ENCODE measurements at regions not wholly inside any gene's neighbourhood (a gene's known extent, or its start where the extent isn't known, plus 50 kb on each side); places are given as distances from the start of the nearest gene placed in this dataset.
A peak's percentile ranks its signal among the peaks of the same experiment; 100 is the strongest.

- Histone ChIP-seq H2BK120ac (replicated peaks; ENCODE audit: low read depth, low read length) (no peak overlapping the region), H3K9me3 (ENCODE audit: insufficient read depth in 2 of 2, low read depth in 1 of 2, low read length in 1 of 2) (no peaks in the 10 kb centered on the region), H3K36me3 (ENCODE audit: control insufficient read depth in 2 of 4, insufficient read depth in 4 of 4, low read length in 3 of 4) (no peaks in the 10 kb centered on the region), H3K79me2 (ENCODE audit: control insufficient read depth in 1 of 2, insufficient read depth in 2 of 2, low read length in 2 of 2) (peaks cover 0 to 5% of the 10 kb centered on the region in 2 experiments; a peak in 1 of 4 replicates), H3K14ac (ENCODE audit: insufficient read length) (no peak overlapping the region), H3K23me2 (ENCODE audit: low read depth, low read length) (no peaks in the 10 kb centered on the region), H2BK5ac (ENCODE audit: low read depth, low read length) (no peak overlapping the region), H4K20me1 (replicated peaks in 1 of 2; ENCODE audit: control insufficient read depth in 1 of 2, insufficient read depth in 2 of 2, low read length in 2 of 2) (no peaks in the 10 kb centered on the region), H3K4me2 (ENCODE audit: insufficient read depth in 1 of 2, low read depth in 2 of 2, low read length in 2 of 2) (peak overlapping the region in 1 of 2 experiments; percentile 32; a peak in 3 of 4 replicates), H3K56ac (replicated peaks; ENCODE audit: insufficient read length, low read depth, low read length) (no peak overlapping the region), H2BK12ac (ENCODE audit: low read depth, low read length) (no peak overlapping the region), H4K5ac (ENCODE audit: insufficient read length, low read depth, low read length) (no peak overlapping the region), H3K27me3 (replicated peaks in 1 of 4; ENCODE audit: control insufficient read depth in 3 of 4, extremely low read depth in 1 of 4, insufficient read depth in 3 of 4, low read length in 3 of 4) (no peaks in the 10 kb centered on the region), H2BK20ac (ENCODE audit: low read length) (no peak overlapping the region), H3K27ac (ENCODE audit: low read depth, low read length) (no peak overlapping the region), H3K4ac (replicated peaks; ENCODE audit: insufficient read length, low read depth, low read length) (no peak overlapping the region), H3K79me1 (ENCODE audit: low read depth, low read length) (no peaks in the 10 kb centered on the region), H3K18ac (ENCODE audit: extremely low read depth, low read length) (no peak overlapping the region), H2BK15ac (ENCODE audit: low read length) (no peak overlapping the region), H3K4me3 (ENCODE audit: extremely low read depth in 1 of 4, insufficient read depth in 2 of 4, low read depth in 3 of 4, low read length in 4 of 4) (no peak overlapping the region), H3K23ac (ENCODE audit: insufficient read length) (no peak overlapping the region), H4K8ac (ENCODE audit: extremely low read depth, insufficient read depth, low read length) (no peak overlapping the region), H2AK5ac (ENCODE audit: low read depth, low read length) (no peak overlapping the region), H3K4me1 (replicated peaks in 1 of 4; ENCODE audit: control insufficient read depth in 3 of 4, insufficient read depth in 4 of 4, low read length in 3 of 4) (no peaks in the 10 kb centered on the region), H3K9ac (replicated peaks in 1 of 4; ENCODE audit: extremely low read depth in 1 of 4, low read depth in 3 of 4, low read length in 3 of 4) (no peak overlapping the region), H2AFZ (ENCODE audit: low read length) (no peak overlapping the region), H4K91ac (replicated peaks; ENCODE audit: insufficient read length, low read length) (no peak overlapping the region)
- POLR2A ChIA-PET (ENCODE audit: partially characterized antibody) = interaction anchor here (0.8 to 0.9 kb wide), 2 partner anchors 20 to 93 kb away, joined by 3 to 6 read pairs; no protein-coding TSS in a partner anchor
- 94% methylated on average over 1 of the region's 1 CpG; no CpG with 5 or more reads in 1 of the 2 experiments for WGBS, 2 experiments (ENCODE audit: extremely low coverage in 1 of 2, insufficient coverage in 1 of 2, insufficient read length in 1 of 2, insufficient replicate concordance in 2 of 2, low coverage in 1 of 2, low lambda C conversion rate in 2 of 2, missing lambda C conversion rate in 1 of 2)
- CTCF ChIA-PET (ENCODE audit: partially characterized antibody) = interaction anchor here (0.6 kb wide), 1 partner anchor 168 kb away, joined by 3 read pairs; no protein-coding TSS in a partner anchor
- no peak for FAIRE-seq
- no peak for DNase-seq (ENCODE audit: low read depth in 1 of 2, low spot score in 2 of 2)
- TF ChIP-seq RBBP5 (IDR thresholded peaks at IDR 0.05; ENCODE audit: borderline replicate concordance, low read depth, low read length) (no peak), SIRT6 (IDR thresholded peaks at IDR 0.05; ENCODE audit: low read length) (no peak)
Observed at GRCh38 chr9:87039809-87040392, 92.6 kb upstream of the GAS1 start.
